ENCODE measurements at regions not wholly inside any gene's neighbourhood (a gene's known extent, or its start where the extent isn't known, plus 50 kb on each side); places are given as distances from the start of the nearest gene placed in this dataset.

DNA sequence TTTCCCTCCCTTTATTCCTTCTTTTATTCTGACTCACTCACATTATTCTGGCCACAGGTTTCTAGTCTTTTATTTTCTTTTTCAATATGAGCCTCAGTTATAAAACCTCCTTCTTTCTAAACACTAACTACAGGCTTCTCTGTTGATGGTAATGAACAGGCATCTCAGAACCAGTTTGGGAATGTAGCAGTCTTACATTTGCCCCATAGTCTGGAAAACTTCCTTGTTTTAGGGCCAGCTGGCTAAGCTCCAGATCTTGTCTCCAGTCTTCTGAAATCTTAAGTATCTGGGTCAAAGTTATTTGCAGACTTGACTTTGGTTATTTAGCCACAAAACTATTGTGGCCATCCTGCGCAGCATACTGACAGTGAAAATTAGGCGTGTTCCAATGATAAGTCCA, 97.0 kb upstream of the MAN1A1 start:
- H3K36me3 ChIP-seq (ENCODE audit: control insufficient read depth in 2 of 2, extremely low read depth in 1 of 2, insufficient read depth in 2 of 2, low read length in 2 of 2) = no peaks in the 10 kb centered on the region
- H3K4me2 ChIP-seq (ENCODE audit: control insufficient read depth, extremely low read depth, insufficient read depth, low read depth, low read length) = no peak overlapping the region
- no peaks in the 10 kb centered on the region for H4K20me1 ChIP-seq (ENCODE audit: control insufficient read depth, extremely low read depth, insufficient read depth, low read length)
- FAIRE-seq (no peak), DNase-seq (ENCODE audit: low read depth, low spot score) (no peak)
- no peaks in the 10 kb centered on the region for H3K9me3 ChIP-seq (ENCODE audit: control insufficient read depth, low read depth, low read length)
- H3K4me1 ChIP-seq (ENCODE audit: control insufficient read depth, extremely low read depth, insufficient read depth, low read length) = peaks cover 11% of the 10 kb centered on the region
- TF ChIP-seq EZH2 (IDR thresholded peaks at IDR 0.05; ENCODE audit: low read length) = no peak
- TF ChIP-seq, protein P1, sequence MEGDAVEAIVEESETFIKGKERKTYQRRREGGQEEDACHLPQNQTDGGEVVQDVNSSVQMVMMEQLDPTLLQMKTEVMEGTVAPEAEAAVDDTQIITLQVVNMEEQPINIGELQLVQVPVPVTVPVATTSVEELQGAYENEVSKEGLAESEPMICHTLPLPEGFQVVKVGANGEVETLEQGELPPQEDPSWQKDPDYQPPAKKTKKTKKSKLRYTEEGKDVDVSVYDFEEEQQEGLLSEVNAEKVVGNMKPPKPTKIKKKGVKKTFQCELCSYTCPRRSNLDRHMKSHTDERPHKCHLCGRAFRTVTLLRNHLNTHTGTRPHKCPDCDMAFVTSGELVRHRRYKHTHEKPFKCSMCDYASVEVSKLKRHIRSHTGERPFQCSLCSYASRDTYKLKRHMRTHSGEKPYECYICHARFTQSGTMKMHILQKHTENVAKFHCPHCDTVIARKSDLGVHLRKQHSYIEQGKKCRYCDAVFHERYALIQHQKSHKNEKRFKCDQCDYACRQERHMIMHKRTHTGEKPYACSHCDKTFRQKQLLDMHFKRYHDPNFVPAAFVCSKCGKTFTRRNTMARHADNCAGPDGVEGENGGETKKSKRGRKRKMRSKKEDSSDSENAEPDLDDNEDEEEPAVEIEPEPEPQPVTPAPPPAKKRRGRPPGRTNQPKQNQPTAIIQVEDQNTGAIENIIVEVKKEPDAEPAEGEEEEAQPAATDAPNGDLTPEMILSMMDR (optimal IDR thresholded peaks at IDR 0.05 in 1 of 3, IDR thresholded peaks at IDR 0.05 in 1 of 3, conservative IDR thresholded peaks at IDR 0.05 in 1 of 3; ENCODE audit: extremely low read depth in 1 of 3, insufficient read depth in 2 of 3, low read length in 3 of 3) = no peak
- H3K9me1 ChIP-seq (ENCODE audit: control insufficient read depth, extremely low read depth, insufficient read depth, low read length) = no peaks in the 10 kb centered on the region
- no peak overlapping the region for H3K9ac ChIP-seq (ENCODE audit: control insufficient read depth, extremely low read depth, insufficient read depth, low read length)
- H3K27me3 ChIP-seq (ENCODE audit: control insufficient read depth, extremely low read depth, insufficient read depth, low read length) = no peaks in the 10 kb centered on the region
- H3K4me3 ChIP-seq (ENCODE audit: control insufficient read depth in 2 of 3, extremely low read depth in 1 of 3, insufficient read depth in 2 of 3, low read depth in 1 of 3, low read length in 3 of 3) = no peak overlapping the region
- H2AFZ ChIP-seq (ENCODE audit: control insufficient read depth, low read length) = no peak overlapping the region
- H3K79me2 ChIP-seq (ENCODE audit: control insufficient read depth, insufficient read depth, low read length) = no peaks in the 10 kb centered on the region
- no peak overlapping the region for H3K27ac ChIP-seq (ENCODE audit: control insufficient read depth, insufficient read depth, low read length)
- dilution Hi-C loops (cut with MboI; ENCODE audit: extremely low pct_ligation_motif_present, low sequenced_read_pairs) = no loop called here

DNA sequence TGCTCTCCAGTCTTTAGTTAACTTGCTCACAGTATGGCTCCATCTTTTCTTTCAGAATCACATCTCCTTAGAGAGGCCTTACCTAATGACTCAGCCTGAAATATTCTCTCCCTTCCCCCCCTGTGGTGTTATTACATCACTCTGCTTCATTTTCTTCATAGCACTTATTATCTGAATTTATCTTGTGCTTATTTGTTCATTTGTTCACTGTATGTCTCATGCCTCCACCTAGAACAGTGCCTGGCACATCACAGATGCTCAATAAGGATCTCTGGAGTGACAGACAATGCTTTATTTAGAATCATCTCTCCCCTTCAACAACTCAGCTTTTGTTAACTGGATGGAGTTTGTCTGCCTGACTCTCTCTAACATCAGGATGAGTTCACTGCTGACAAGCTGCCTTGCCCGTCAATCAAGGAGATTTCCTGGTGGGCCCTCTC, 96.6 kb upstream of the MAN1A1 start:
- no peak overlapping the region for H3K27ac ChIP-seq (ENCODE audit: control insufficient read depth, insufficient read depth, low read length)
- TF ChIP-seq, protein P1 (optimal IDR thresholded peaks at IDR 0.05 in 1 of 3, IDR thresholded peaks at IDR 0.05 in 1 of 3, conservative IDR thresholded peaks at IDR 0.05 in 1 of 3; ENCODE audit: extremely low read depth in 1 of 3, insufficient read depth in 2 of 3, low read length in 3 of 3) = no peak
- TF ChIP-seq EZH2 (IDR thresholded peaks at IDR 0.05; ENCODE audit: low read length) = no peak
- peak overlapping the region; percentile 1 for H2AFZ ChIP-seq (ENCODE audit: control insufficient read depth, low read length)
- no peaks in the 10 kb centered on the region for H3K27me3 ChIP-seq (ENCODE audit: control insufficient read depth, extremely low read depth, insufficient read depth, low read length)
- no peaks in the 10 kb centered on the region for H3K9me3 ChIP-seq (ENCODE audit: control insufficient read depth, low read depth, low read length)
- no peak overlapping the region for H3K4me3 ChIP-seq (ENCODE audit: control insufficient read depth in 2 of 3, extremely low read depth in 1 of 3, insufficient read depth in 2 of 3, low read depth in 1 of 3, low read length in 3 of 3)
- H3K9me1 ChIP-seq (ENCODE audit: control insufficient read depth, extremely low read depth, insufficient read depth, low read length) = no peaks in the 10 kb centered on the region
- no peaks in the 10 kb centered on the region for H4K20me1 ChIP-seq (ENCODE audit: control insufficient read depth, extremely low read depth, insufficient read depth, low read length)
- FAIRE-seq = peak; percentile 67
- no peaks in the 10 kb centered on the region for H3K79me2 ChIP-seq (ENCODE audit: control insufficient read depth, insufficient read depth, low read length)
- DNase-seq (ENCODE audit: low read depth, low spot score) = no peak
- H3K9ac ChIP-seq (ENCODE audit: control insufficient read depth, extremely low read depth, insufficient read depth, low read length) = no peak overlapping the region
- H3K4me2 ChIP-seq (ENCODE audit: control insufficient read depth, extremely low read depth, insufficient read depth, low read depth, low read length) = no peak overlapping the region
- no peaks in the 10 kb centered on the region for H3K36me3 ChIP-seq (ENCODE audit: control insufficient read depth in 2 of 2, extremely low read depth in 1 of 2, insufficient read depth in 2 of 2, low read length in 2 of 2)
- peaks cover 11% of the 10 kb centered on the region for H3K4me1 ChIP-seq (ENCODE audit: control insufficient read depth, extremely low read depth, insufficient read depth, low read length)
- dilution Hi-C loops (cut with MboI; ENCODE audit: extremely low pct_ligation_motif_present, low sequenced_read_pairs) = no loop called here

Measured in keratinocyte (primary cell).